HEK293T (cell line): ENCODE measurements at regions not wholly inside any gene's neighbourhood (a gene's known extent, or its start where the extent isn't known, plus 50 kb on each side); places are given as distances from the start of the nearest gene placed in this dataset.

Experiments
- BHLHE40 ChIP-seq: fragments of 450-650 bp; IDR thresholded peaks from 2 replicates; pipeline ENCODE4 v1.6.1; 2016; ENCODE audit warnings: mild to moderate bottlenecking, moderate library complexity, borderline replicate concordance
- ELF4 ChIP-seq: fragments of 450-650 bp; IDR thresholded peaks from 2 replicates; pipeline ENCODE4 v1.6.1; 2017; ENCODE audit warnings: antibody characterized with exemption
- FOXA1 ChIP-seq: fragments of 450-650 bp; IDR thresholded peaks from 2 replicates; pipeline ENCODE4 v1.6.1; 2016; ENCODE audit warnings: mild to moderate bottlenecking
- FOXK2 ChIP-seq: fragments of 450-650 bp; IDR thresholded peaks from 2 replicates; pipeline ENCODE4 v1.6.1; 2016; ENCODE audit warnings: mild to moderate bottlenecking
- HDGF ChIP-seq: fragments of 450-650 bp; IDR thresholded peaks from 2 replicates; pipeline ENCODE4 v1.6.1; 2017; ENCODE audit warnings: antibody characterized with exemption, borderline replicate concordance
- LEF1 ChIP-seq: fragments of 450-650 bp; IDR thresholded peaks from 2 replicates; pipeline ENCODE4 v1.6.1; 2017; ENCODE audit warnings: mild to moderate bottlenecking, borderline replicate concordance
- NFRKB ChIP-seq: fragments of 450-650 bp; IDR thresholded peaks from 2 replicates; pipeline ENCODE4 v1.6.1; 2016; ENCODE audit warnings: mild to moderate bottlenecking, moderate library complexity
- PKNOX1 ChIP-seq: fragments of 450-650 bp; IDR thresholded peaks from 2 replicates; pipeline ENCODE4 v1.6.1; 2016
- SP1 ChIP-seq: fragments of 450-650 bp; IDR thresholded peaks from 2 replicates; pipeline ENCODE4 v1.6.1; 2017
- TARDBP ChIP-seq: fragments of 450-650 bp; IDR thresholded peaks from 2 replicates; pipeline ENCODE4 v1.6.1; 2016
- ZNF384 ChIP-seq: fragments of 450-650 bp; IDR thresholded peaks from 2 replicates; pipeline ENCODE4 v1.6.1; 2016

GRCh38 chr6:167751579-167752115 lies 75.1 kb upstream of the AFDN start:
- TF ChIP-seq HDGF (no peak), ZNF384 (no peak), BHLHE40 (no peak), TARDBP (no peak), SP1 (no peak), NFRKB (no peak), ELF4 (no peak), PKNOX1 (no peak), FOXK2 (no peak), FOXA1 (no peak), LEF1 (no peak)
